ENCODE measurements at regions not wholly inside any gene's neighbourhood (a gene's known extent, or its start where the extent isn't known, plus 50 kb on each side); places are given as distances from the start of the nearest gene placed in this dataset.
"Not testable (repeated sequence)": the region's sequence is repeated elsewhere in the genome, so short reads cannot be mapped to it uniquely, and the experiment has no call there.

DNA sequence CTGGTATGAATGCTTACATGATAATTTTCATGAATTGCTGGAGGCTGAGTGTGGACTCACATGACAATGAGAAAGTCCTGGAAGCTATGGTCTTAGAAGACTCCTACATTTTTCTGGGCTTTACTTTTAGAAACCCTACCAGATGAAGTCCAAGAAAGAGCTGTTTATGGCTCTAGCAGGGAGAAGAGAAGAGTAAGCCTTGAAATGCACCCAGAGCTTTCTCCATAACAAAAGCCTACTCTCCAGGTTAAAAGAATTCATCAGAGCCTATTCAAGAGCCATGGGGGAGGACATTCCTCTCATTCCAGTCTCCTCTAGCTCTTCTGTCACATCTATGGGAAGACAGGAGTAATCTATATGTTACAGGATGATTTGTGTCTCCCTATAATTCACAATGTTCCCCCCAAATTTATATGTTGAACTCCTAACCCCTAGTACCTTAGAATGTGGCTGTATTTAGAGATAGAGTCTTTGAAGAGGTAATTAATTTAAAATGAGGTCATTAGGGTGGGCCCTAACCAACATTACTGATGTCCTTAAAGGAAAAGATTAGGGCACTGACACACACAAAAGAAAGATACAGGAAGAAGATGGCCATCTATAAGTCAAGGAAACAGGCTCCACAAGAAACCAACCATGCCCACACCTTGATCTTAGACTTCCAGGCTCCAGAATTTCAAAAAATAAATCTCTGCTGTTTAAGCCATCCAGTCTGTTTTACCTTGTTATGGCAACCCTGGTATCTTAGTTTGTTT is 193.8 kb upstream of the PTER start:
- DNase-seq, result no peak

DNA sequence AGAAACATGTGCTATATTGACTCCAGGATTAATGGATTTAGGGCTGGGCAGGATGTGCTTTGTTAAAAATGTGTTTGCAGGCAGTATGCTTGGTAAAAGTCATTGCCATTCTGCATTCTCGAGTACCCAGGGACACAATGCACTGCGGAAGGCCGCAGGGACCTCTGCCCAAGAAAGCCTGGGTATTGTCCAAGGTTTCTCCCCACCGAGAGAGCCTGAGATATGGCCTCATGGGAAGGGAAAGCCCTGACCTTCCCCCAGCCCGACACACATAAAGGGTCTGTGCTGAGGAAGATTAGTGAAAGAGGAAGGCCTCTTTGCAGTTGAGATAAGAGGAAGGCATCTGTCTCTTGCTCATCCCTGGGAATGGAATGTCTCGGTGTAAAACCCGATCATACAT is 186.7 kb upstream of the PTER start:
- not testable (repeated sequence) for DNase-seq

DNA sequence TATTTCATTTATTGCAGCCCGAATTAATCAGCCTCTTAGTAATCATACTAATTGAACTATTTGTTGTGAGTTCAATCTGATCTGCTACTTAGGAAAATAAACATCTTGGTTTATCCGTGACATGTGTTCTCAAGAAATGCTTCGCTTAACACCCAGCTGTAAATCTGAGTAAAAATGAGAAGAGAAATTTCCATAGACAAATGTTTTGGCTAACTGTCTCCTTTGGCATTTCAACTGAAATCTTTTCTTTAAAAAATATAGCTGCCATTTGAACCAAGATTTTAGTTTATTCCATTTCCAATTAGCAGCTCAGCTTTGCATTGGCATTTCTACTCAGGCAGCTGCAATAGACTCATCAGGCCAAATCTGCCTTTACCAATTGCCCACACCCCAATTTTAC is 180.5 kb upstream of the PTER start:
- DNase-seq, result no peak

DNA sequence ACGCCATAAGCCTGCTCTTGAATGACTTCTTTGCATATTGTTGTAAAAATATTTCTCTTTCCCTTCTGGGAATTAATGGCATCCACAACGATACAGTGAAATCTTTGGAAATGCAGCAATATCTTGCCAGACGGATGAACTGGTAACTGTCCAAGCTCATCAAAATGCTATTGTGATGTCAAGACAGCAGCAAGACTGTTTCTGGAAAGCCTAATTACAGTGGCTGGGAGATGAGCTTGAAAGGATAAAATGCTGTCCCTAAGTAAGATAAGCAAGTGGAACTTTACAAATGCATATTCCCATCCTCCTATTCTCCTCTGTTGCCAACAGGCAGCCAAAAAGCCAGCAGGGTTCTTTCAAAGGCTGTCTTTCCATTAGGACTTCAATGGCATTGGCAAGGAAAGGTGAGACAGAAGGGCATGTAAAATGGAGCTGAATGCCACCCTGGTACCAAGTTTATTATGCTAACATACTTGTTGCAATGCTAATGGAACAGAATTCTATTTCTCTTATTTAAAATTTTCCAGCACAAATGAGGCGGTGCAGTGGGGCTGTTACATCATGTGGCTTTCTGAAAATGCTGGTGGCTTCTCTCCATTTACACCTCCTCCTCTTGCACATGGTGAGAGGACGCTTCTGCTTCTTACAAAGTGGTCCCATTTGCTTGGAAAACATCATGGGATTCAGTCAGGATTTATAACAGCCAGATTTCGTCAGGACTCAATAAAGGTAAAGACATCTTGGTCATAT is 178.3 kb upstream of the PTER start:
- no peak for DNase-seq

DNA sequence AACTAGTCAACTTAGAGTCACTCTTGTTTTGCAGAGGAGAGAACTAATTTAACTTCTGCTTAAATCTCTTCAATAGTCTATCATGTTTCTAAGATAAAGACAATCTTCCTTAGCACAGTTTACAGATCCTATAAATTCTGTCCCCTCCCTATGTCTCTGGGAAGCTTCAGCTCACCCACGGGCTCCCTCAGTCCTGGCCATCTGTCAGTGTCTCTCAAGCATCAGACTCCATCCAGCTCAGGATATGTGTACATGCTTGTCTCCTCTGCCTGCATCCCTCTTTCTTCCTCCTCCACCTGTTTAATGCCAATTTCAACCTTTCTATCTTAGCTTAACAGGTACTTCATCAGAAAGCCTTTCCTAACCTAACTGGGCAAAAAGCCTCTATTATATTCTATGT is 177.1 kb upstream of the PTER start:
- DNase-seq, result no peak

DNA sequence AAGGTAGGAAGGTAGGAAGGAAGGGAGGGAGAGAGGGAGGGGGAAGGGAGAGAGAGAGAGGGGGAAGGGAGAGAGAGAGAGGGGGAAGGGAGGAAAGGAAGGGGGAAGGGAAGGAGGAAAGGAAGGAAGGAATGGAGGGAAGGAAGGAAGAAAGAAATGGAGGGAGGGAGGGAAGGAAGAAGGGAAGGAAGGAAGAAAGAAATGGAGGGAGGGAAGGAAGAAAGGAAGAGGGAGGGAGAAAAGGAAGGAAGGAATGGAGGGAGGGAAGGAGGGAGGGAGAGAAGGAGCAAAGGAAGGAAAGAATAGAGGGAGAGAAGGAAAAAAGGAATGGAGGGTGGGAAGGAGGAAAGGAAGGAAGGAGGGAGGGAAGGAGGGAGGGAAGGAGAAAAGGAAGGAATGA is 176.4 kb upstream of the PTER start:
- no peak for DNase-seq

DNA sequence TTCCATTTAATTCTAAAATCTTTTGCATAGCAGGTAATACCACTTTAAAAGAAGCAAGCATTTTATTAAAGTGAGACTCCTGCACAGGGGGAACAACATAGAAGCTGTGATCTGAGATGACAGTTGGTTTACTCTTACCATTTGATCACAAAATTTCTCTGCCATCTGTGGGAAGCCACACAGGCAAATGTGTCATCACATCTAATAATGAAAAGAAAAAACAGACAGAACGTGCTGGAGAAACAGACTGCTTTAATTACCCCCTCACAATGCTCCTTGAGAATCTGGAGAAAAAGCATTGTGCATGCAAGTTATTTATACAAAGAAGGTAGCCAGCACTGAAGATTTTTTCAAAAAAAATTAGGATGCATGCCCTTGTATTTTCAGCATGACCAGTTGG is 165.2 kb upstream of the PTER start:
- DNase-seq, result no peak

DNA sequence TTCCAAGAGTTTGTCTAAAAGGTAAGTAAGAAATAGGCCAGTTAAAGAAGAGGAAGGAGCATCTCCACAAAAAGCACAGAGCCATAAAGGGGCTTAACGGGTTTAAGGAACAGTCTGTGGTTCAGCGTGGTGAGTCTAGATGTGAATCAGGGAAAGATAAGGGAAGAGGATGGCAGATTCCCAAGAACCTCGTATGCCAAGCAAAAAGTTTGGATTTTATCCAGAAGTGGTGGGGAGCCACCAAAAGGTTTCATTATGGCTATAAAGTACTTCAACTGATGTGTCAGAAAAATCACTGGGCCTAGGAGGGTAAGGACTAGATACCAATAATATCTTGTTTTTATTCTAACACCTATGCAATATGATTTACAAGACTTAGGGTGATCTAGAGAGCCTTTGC is 161.9 kb upstream of the PTER start:
- DNase-seq, result no peak

DNA sequence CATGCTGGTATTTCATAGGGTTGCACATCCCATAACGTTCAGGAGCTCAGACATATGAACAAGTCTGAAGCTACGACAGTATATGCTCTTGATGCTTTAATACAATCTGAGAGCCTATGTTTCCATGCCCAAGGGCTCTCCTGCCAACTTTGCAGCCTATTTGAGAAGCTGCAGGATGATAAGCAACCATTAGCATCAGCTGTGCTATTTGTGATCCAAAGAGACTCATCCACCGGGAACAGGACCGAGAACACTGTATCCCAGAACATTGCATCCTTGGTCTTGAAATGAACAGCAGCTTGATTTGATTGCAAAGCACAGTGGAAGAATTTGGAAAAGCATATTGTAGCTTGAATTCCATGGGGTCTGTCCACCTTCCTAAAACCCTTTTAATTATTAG is 156.2 kb upstream of the PTER start:
- no peak for DNase-seq

DNA sequence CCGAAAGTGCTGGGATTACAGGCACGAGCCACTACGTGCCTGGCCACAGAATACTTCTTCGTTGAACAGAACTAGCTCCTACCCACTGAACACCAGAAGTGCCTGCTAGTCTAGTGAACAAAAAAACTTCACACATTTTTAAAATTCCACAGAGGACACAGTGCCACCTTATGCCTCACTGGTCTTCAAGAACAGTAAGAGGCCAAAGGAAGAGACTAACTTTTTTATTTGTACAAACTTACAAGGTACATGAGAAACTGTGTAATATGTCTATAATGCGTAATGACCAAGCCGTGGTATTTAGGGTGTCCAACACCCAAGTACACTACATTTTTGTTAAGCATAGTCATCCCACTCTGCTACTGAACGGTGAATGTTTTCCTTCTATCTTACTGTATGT is 144.4 kb upstream of the PTER start:
- DNase-seq, result no peak

DNA sequence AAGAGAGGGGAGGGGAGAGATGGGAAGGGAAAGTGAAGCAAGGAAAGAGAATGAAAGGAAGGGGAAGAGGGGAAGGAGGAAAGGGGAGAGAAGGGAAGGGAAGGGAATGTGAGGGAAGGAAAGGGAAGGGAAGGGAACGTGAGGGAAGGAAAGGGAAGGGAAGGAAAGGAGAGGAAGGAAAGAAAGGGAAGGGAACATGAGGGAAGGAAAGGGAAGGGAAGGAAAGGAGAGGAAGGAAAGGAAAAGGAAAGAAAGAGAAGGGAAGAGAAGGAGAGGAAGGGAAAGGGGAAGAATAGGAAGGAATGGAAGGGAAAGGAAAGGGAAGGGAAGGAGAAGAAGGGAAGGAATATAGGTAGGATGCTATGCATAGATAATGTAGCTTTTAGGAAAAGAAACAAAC is 139.7 kb upstream of the PTER start:
- no peak for DNase-seq

DNA sequence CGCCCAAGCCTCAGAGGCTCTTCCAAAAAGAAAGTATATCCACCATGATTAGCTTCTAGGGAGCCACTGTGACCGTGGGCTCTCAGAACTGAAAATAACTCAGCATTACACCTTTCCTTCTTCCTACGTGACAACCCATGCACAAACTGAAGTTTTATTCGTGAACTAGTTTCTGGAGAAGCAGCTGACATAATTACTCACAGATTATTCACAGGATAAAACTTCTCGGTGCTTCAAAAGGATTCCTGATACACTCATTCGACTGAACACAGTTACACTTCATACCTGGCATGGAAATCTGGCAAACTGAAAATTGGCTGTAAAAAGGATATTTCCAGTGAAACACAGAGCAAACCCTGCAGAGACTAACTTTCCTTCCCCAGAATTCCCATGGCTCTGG is 139.2 kb upstream of the PTER start:
- DNase-seq, result no peak

DNA sequence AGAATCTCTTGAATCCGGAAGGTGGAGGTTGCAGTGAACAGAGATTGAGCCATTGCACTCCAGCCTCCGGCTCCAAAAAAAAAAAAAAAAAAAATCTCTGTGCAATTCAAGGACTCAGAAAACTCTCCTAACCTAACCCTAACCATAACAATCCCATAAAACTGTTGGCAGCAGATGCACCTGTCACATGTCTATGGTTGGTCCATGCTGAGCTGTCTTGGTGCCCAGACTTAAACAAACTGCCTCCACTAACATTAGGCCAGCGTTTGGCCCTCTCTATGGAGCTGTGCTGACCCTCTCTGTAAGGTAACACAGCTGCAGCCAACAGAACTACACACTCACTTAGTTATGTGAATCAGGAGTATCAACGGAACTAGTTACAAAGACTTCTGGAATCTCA is 132.5 kb upstream of the PTER start:
- DNase-seq, result no peak

DNA sequence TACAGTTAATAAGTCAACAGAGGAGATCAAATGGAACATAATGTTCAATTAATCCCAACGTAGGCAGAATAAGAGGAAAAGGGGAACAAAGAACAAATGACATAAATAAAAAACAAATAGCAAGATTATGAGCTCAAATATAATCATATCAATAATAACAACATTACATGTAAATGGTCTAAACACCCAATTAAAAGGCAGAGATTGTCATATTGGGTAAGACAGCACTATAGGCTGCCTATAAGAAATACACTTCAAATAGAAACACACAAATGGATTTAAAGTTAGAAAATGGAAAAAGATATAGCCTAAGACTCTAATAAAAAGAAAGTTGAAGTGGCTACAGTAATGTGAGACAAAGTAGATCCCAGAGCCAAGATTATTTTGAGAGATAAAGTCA is 126.4 kb upstream of the PTER start:
- no peak for DNase-seq

DNA sequence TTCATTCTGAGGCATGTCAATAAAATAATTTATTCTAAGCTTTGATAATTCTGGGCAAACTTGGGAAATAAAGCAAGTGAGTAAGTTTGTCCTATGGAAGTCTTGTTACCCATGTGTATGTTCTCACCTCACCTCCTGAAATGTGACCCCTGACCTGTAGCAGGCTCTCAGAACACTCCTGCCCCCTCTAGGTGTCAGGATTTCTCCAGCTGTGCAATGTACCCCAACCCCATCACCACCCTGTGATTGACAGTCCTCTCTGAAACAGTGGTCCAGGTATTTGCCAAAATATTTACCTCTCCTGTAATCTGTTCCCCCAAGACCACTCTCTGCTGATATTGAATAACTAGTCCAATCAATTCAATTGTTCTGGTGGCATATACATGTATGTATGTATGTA is 122.6 kb upstream of the PTER start:
- no peak for DNase-seq

DNA sequence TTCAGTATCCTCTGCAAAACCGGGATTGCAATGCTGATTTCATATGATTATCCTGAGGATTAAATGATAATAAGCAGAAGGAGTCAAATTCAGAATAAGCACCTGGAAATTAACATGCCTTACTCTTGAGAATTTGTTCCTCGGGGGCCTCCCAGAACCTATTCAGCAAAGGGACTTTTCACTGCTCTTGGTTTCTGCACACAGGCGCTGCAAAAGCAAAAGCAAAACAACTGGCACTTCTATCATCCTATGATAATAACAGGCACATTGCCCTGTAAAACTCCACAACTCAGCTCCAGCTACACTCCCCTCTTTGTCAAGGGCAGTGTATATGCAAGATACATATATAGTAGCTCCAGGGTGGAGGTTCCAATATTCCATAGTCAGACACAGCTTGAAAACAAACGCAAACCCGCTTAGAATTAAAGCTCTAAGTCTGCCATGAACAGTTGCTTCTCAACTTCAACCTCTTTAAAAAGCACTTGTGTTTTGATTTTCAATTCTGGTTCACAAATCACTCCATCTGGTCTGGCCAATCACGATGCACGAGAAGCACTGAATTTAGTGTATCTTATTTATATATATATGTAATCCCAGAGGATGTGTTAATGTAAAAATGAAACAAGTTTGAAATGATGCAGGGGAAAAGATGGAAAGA is 119.9 kb upstream of the PTER start:
- DNase-seq, result no peak

DNA sequence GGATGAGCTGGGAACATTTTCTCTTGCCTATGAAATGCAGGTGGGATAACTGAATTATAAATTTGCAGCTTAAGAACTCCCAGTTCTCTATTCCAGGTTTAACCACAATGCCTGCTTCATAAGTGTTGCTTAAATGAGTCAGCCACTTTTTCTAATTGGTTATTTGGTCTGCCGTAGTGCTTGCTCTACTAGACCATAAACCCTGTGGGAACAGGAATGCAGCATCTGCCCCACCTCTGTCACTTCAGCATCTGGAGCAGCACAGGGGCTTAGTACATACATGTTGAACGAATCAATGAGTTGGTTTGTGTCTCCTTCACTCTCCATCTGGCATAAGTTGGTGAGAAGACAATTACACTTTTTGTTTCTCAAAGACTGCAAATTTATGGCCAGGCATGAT is 95.2 kb upstream of the PTER start:
- DNase-seq, result no peak

DNA sequence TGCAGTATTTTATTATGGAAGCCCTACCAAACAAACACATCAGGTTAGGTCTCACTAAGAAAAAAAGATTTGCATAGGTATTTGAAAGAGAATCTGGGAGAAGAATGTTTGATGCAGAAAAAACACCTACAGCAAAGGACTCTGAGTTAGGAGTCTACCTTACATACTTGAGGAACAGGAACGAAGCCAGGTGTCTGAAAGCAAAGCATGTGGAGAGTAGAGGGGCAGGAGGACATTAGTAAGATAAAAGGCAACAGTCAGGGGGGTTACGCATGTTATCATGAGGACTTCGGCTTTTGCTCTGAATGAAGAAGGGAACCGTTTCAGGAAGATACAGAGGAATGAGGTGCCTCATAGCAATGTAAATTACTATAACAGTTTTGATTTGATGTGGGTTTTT is 87.9 kb upstream of the PTER start:
- no peak for DNase-seq

DNA sequence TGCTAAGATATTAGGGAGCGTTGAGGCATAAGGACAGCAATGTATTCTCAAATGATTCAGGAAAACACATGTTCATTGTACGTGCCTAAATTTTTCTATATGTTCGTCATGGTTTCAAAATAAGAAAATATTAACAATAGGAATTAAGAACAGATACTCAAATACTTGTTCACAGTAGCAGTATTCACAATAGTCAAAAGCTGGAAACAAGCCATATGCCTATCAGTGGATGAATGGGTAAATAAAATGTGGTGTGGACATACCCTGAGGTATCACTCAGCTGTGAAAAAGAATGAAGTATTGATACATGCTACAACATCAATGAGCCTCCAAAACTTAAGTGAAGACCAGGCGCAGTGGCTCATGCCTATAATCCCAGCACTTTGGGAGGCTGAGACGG is 84.7 kb upstream of the PTER start:
- no peak for DNase-seq

DNA sequence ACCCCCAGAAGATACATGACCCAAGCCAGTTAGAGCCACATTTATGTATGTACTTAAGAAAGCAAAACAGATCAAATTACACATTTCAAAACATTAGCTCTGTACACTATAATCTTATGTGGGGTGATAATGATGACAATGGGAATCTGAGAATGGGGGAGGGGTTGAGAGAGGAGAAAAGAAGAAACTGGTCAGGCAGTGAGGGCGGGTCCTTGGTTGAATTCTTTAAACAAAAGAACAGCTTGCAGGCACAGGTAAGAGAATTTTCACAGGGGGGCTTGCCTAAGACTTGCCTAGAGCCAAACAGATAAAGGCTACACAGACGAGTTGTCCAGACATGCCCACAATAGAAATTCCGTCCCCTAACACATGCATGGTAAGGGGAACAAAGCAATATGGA is 76.8 kb upstream of the PTER start:
- DNase-seq, result no peak

DNA sequence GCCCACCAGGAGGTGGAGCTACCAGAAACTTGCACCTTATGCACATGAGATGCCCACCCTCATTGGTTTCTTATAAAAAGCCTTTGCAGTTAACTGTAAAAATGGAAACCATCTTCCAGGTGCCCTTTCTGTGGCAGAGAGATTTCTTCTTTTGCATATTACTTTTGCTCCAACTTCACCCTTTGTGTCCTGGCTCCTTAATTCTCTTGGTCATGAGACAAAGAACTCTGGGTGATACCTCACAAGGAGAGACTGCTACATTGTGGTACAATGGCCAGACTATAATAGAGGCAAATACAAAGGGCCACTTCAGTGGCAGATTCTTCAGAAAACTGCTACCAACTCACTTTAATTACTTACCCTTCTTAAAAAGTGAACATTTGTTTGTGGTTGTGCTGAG is 76.4 kb upstream of the PTER start:
- DNase-seq, result no peak

DNA sequence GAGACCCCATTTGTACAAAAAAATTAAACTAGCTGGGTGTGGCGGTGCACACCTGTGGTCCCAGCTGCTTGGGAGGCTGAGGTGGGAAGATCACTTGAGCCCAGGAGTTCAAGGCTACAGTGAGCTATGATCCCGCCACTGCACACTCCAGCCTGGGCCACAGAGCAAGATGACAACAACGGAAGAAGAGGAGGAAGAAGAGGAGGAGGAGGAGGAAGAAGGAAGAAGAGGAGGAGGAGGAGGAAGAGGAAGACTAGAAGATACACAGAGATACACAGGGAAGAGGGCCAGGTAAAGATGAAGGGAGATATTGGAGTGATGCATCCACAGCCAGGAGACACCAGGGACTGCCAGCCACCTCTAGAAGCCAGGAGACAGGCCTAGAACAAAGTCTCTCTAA is 75.7 kb upstream of the PTER start:
- DNase-seq, result no peak

DNA sequence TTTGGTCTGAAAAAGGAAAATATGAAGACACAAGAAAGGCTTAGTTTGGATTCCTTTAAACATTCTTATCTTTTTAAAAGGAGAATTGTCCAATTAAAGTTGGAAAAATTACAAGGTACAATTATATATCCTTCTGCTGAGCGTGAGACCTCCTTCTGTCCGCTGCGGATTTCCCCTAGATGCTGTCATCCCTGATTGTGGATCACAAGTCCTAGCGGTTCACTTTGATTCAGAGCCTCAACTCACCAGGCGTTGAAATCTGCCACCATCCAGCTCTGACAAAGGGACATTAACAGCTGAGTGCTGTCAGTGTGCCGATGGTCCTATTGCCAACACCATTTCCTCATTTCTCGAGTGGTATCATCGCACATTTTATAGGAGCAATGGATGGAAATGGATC is 73.1 kb upstream of the PTER start:
- no peak for DNase-seq

DNA sequence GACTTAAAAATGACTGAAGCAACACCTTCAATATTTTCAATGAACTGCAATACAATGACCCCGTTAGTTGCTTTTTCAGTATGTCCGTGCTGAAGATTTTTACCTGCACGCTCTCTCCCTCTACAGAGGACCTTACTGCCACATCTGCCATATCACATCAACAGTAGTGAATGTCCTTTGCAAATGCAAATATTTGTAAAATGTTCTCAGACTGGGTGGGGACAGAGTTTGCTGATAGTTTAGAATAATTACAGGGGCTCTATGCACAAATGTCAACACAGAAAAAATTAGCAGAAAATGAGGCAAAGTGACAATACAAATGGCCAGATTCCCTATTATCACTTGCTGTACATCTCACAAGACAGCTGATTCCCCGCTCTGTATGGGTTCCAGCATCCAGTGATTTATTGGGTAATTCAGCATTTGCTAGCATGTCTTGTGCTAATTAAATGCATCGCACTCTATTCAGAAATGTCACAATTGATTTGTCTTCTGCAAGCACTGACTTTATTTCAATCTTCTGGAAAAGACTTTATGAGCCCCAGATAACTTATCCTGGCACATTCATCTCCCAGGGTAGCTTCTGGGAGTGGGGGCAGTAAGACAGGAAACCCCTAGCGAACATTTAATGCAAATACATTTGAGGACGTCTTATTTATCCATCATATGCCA is 69.1 kb upstream of the PTER start:
- DNase-seq, result no peak
